ENCODE measurements at regions not wholly inside any gene's neighbourhood (a gene's known extent, or its start where the extent isn't known, plus 50 kb on each side); places are given as distances from the start of the nearest gene placed in this dataset.

GRCh38 chr12:111277570-111277969 is 91.3 kb downstream of the PHETA1 start:
- no peak overlapping the region for H3K27ac Mint-ChIP-seq
- Histone ChIP-seq H3K4me1 (ENCODE audit: insufficient read depth) (no peaks in the 10 kb centered on the region), H3K27ac (ENCODE audit: low read depth) (no peak overlapping the region), H4K20me1 (replicated peaks; ENCODE audit: insufficient read depth) (no peaks in the 10 kb centered on the region), H3K9me2 (ENCODE audit: insufficient read depth) (no peaks in the 10 kb centered on the region), H3F3A (replicated peaks; ENCODE audit: low read depth) (no peaks in the 10 kb centered on the region), H3K27me3 (ENCODE audit: insufficient read depth) (no peaks in the 10 kb centered on the region), H2AFZ (no peak overlapping the region), H3K4me2 (no peak overlapping the region), H3K4me3 (no peak overlapping the region), H3K36me3 (ENCODE audit: insufficient read depth) (no peaks in the 10 kb centered on the region), H3K79me2 (replicated peaks; ENCODE audit: insufficient read depth) (no peaks in the 10 kb centered on the region)
- DNase-seq (ENCODE audit: low spot score) = no peak
- H3K4me1 Mint-ChIP-seq = peaks cover 3% of the 10 kb centered on the region
- ATAC-seq = no peak
- no peak overlapping the region for H3K4me3 Mint-ChIP-seq
- peaks cover 9% of the 10 kb centered on the region for H3K27me3 Mint-ChIP-seq (ENCODE audit: insufficient read depth, low read depth, poor library complexity)
- peaks cover 12% of the 10 kb centered on the region for H3K9me3 Mint-ChIP-seq
- peaks cover 12% of the 10 kb centered on the region; the same call in 2 of the 3 replicates for H3K36me3 Mint-ChIP-seq (ENCODE audit: low read depth)
- TF ChIP-seq JUNB (IDR thresholded peaks at IDR 0.05; ENCODE audit: unreplicated experiment) (no peak), ZNF462 (CRISPR knock-in tag; IDR thresholded peaks at IDR 0.05) (no peak), EZH2 (IDR thresholded peaks at IDR 0.05; ENCODE audit: low read depth, unreplicated experiment) (no peak), ZNF114 (CRISPR knock-in tag; IDR thresholded peaks at IDR 0.05) (no peak), EZH2phosphoT487 (IDR thresholded peaks at IDR 0.05; ENCODE audit: unreplicated experiment) (no peak), CREB1 (CRISPR knock-in tag; IDR thresholded peaks at IDR 0.05; ENCODE audit: low read depth) (no peak), CTCF (conservative IDR thresholded peaks at IDR 0.05; ENCODE audit: low read depth in 2 of 2) (no peak), REST (IDR thresholded peaks at IDR 0.05; ENCODE audit: unreplicated experiment) (no peak), ETS1 (IDR thresholded peaks at IDR 0.05) (no peak), STAT1 (IDR thresholded peaks at IDR 0.05; ENCODE audit: unreplicated experiment) (no peak)
